GM18505 (cell line): ENCODE measurements at regions not wholly inside any gene's neighbourhood (a gene's known extent, or its start where the extent isn't known, plus 50 kb on each side); places are given as distances from the start of the nearest gene placed in this dataset.

Source experiments
- ATAC-seq: cut with Tn5 transposase; IDR thresholded peaks from one replicate; pipeline ENCODE4 v1.9.1; 2021; ENCODE audit not compliant: unreplicated experiment
- POLR2A ChIP-seq: IDR thresholded peaks from 4 replicates; pipeline ENCODE4 v1.6.1; 2011; ENCODE audit warnings: borderline replicate concordance; ENCODE audit not compliant: insufficient read depth, insufficient read length; ENCODE audit errors: extremely low read depth

GRCh38 chr2:11028407-11028916, 116.7 kb downstream of the KCNF1 start:
- no peak for TF ChIP-seq POLR2A
- no peak for ATAC-seq

GRCh38 chr2:11029136-11029535, 117.4 kb downstream of the KCNF1 start:
- no peak for ATAC-seq
- no peak for TF ChIP-seq POLR2A

GRCh38 chr2:11030036-11030435, 118.3 kb downstream of the KCNF1 start:
- ATAC-seq = no peak
- TF ChIP-seq POLR2A = no peak

DNA sequence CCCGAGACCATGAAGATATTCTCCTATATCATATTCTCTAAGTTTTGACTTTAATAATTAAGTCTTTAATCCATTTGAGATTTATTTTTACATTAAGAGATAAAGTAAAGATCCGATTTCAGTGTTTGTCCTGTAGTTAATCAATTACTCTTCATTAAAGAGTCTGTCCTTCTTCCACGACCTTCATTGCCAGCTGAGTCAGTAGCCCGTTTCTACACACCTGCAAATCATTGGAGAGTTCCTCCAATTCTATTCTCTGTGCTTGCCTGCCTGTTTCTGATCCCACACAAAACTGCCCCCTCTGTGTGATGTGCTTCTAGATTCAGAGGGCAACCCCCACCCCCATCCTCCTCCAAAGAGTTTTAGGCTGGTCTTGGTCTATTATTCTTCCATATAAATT, 119.2 kb downstream of the KCNF1 start:
- ATAC-seq = no peak
- no peak for TF ChIP-seq POLR2A

- no peak for TF ChIP-seq POLR2A
These were observed 120.1 kb downstream of the KCNF1 start for GRCh38 chr2:11031876-11032275.

GRCh38 chr2:11032396-11032795, 120.7 kb downstream of the KCNF1 start:
- TF ChIP-seq POLR2A = no peak
- ATAC-seq = no peak

More at GRCh38 chr2:11031876-11032275, 120.1 kb downstream of the KCNF1 start:
- no peak for ATAC-seq

DNA sequence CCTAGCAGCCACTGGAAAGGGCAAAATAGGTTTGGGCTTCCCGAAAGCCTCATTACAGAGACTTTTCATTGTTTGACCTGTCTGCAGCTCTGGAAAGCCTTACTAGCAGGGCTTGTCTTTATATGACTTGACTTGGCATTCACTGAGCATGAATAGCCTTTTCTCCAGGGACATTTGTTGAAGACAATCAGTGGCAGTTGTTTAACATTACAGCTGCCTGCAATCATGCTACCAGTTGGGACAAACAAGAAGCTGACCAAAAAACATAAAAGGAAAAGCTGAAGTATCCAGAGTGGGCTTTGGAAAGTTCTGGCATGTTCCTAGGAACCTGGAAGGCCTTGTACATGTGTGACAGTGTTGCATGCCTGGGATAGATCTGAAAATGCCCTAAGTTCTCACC, 121.4 kb downstream of the KCNF1 start:
- ATAC-seq = no peak
- no peak for TF ChIP-seq POLR2A

- no peak for TF ChIP-seq POLR2A
- no peak for ATAC-seq
These were observed 116.6 kb upstream of the SLC66A3 start for GRCh38 chr2:11038641-11039040.

- no peak for ATAC-seq
- TF ChIP-seq POLR2A = no peak
These were observed 114.3 kb upstream of the SLC66A3 start for GRCh38 chr2:11040992-11041391.

DNA sequence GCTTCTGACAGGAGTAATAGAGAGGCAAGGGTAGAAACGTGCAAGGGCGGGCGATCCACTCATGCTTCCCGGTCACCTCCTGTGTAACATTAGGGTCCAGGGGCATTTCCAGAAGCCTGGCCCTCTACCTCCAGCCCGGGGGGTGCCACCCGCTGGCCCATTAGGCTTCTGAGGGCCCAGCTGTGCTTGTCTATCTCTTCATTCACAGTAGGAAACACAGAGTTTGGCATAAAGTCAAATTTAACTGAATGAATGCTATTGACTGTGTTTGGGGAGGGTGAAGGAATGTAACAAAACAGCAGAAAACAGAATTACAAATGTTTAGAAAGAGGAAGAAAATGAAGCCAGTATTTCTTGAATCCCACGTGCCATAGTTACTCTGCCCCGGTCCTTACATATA, 112.4 kb upstream of the SLC66A3 start:
- no peak for TF ChIP-seq POLR2A
- ATAC-seq = no peak

GRCh38 chr2:11043245-11043644, 112.0 kb upstream of the SLC66A3 start:
- no peak for TF ChIP-seq POLR2A
- ATAC-seq = no peak

GRCh38 chr2:11044201-11044600, 111.1 kb upstream of the SLC66A3 start:
- no peak for ATAC-seq

DNA sequence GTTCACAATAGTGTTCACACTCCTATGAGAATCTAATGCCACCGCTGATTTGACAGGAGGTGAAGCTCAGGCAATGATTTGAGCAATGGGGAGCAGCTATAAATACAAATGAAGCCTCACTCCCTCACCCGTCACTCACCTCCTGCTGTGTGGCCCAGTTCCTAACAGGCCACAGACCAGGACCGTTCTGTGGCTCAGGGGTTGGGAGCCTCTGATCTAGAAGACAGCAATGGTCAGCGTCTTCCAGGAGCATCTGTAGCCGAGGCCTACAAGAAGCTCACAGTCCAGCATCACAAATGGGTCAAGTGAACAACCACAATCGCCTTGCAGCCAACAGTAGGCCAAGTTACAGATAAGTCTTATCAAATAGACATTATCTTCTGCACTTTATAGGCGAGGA, 110.0 kb upstream of the SLC66A3 start:
- ATAC-seq = no peak
- TF ChIP-seq POLR2A = no peak

More at GRCh38 chr2:11044201-11044600, 111.1 kb upstream of the SLC66A3 start:
- TF ChIP-seq POLR2A = no peak

- ATAC-seq = no peak
- no peak for TF ChIP-seq POLR2A
These were observed 106.8 kb upstream of the SLC66A3 start for GRCh38 chr2:11048335-11049008.
